Muscle layer of duodenum (tissue), 2 donors: ENCODE measurements at regions not wholly inside any gene's neighbourhood (a gene's known extent, or its start where the extent isn't known, plus 50 kb on each side); places are given as distances from the start of the nearest gene placed in this dataset.

Source experiments
- H3K27ac ChIP-seq: one replicate; pipeline ENCODE4 v1.7.0; 2013; ENCODE audit warnings: mild to moderate bottlenecking, low read length
- H3K27me3 ChIP-seq: one replicate; pipeline ENCODE4 v1.7.0; 2013; ENCODE audit warnings: low read depth, mild to moderate bottlenecking, control low read depth, low read length
- H3K36me3 ChIP-seq, 2 donors: one replicate each; pipeline ENCODE4 v1.7.0; 2013; ENCODE audit warnings: low read length in 2 of 2, control low read depth in 1 of 2, mild to moderate bottlenecking in 1 of 2; ENCODE audit not compliant: insufficient read depth in 2 of 2, control insufficient read depth in 1 of 2
- H3K4me1 ChIP-seq, 2 donors: one replicate each; pipeline ENCODE4 v1.7.0; 2013; ENCODE audit warnings: low read length in 2 of 2, mild to moderate bottlenecking in 2 of 2, control low read depth in 1 of 2, moderate library complexity in 1 of 2; ENCODE audit not compliant: insufficient read depth in 2 of 2, control insufficient read depth in 1 of 2
- H3K4me3 ChIP-seq, 2 donors: one replicate each; pipeline ENCODE4 v1.7.0; 2013; ENCODE audit warnings: low read length in 2 of 2, low read depth in 1 of 2, mild to moderate bottlenecking in 1 of 2
- H3K9me3 ChIP-seq, 2 donors: one replicate each; pipeline ENCODE4 v1.7.0; 2013; ENCODE audit warnings: low read length in 2 of 2, control low read depth in 1 of 2, mild to moderate bottlenecking in 1 of 2; ENCODE audit not compliant: control insufficient read depth in 1 of 2
- donor health status: healthy.

- Histone ChIP-seq H3K27me3 (peaks cover 9% of the 10 kb centered on the region), H3K27ac (no peak overlapping the region), H3K9me3 (no peaks in the 10 kb centered on the region), H3K4me3 (no peak overlapping the region), H3K36me3 (no peaks in the 10 kb centered on the region), H3K4me1 (peaks cover 0 to 3% of the 10 kb centered on the region in 2 donors)
Measured at GRCh38 chr16:86878236-86879080, 300.1 kb downstream of the FOXL1 start.

- peaks cover 9% of the 10 kb centered on the region for H3K27me3 ChIP-seq
- peaks cover 0 to 3% of the 10 kb centered on the region in 2 donors for H3K4me1 ChIP-seq
- H3K36me3 ChIP-seq, result no peaks in the 10 kb centered on the region
- H3K27ac ChIP-seq, result no peak overlapping the region
- no peaks in the 10 kb centered on the region for H3K9me3 ChIP-seq
- no peak overlapping the region for H3K4me3 ChIP-seq
Measured at GRCh38 chr16:86879268-86879667, 300.9 kb downstream of the FOXL1 start.

- Histone ChIP-seq H3K27me3 (peaks cover 9% of the 10 kb centered on the region), H3K4me3 (no peak overlapping the region), H3K27ac (no peak overlapping the region), H3K36me3 (no peaks in the 10 kb centered on the region), H3K9me3 (no peaks in the 10 kb centered on the region), H3K4me1 (peaks cover 0 to 3% of the 10 kb centered on the region in 2 donors)
Measured at GRCh38 chr16:86880316-86881117, 302.2 kb downstream of the FOXL1 start.

- Histone ChIP-seq H3K4me3 (no peak overlapping the region), H3K9me3 (no peaks in the 10 kb centered on the region), H3K27ac (no peak overlapping the region), H3K36me3 (no peaks in the 10 kb centered on the region), H3K27me3 (peaks cover 9% of the 10 kb centered on the region), H3K4me1 (peaks cover 0 to 3% of the 10 kb centered on the region in 2 donors)
Measured at GRCh38 chr16:86881118-86881510, 302.8 kb downstream of the FOXL1 start.

GRCh38 chr16:86881861-86882273 lies 303.5 kb downstream of the FOXL1 start:
- H3K27ac ChIP-seq, result no peak overlapping the region
- peaks cover 9% of the 10 kb centered on the region for H3K27me3 ChIP-seq

GRCh38 chr16:86882586-86883280 lies 304.4 kb downstream of the FOXL1 start:
- Histone ChIP-seq H3K36me3 (no peaks in the 10 kb centered on the region), H3K27me3 (peaks cover 9% of the 10 kb centered on the region), H3K4me1 (peaks cover 0 to 3% of the 10 kb centered on the region in 2 donors), H3K9me3 (no peaks in the 10 kb centered on the region), H3K4me3 (no peak overlapping the region), H3K27ac (no peak overlapping the region)

More at GRCh38 chr16:86881861-86882273, 303.5 kb downstream of the FOXL1 start:
- peaks cover 0 to 3% of the 10 kb centered on the region in 2 donors for H3K4me1 ChIP-seq
- H3K36me3 ChIP-seq, result no peaks in the 10 kb centered on the region
- no peaks in the 10 kb centered on the region for H3K9me3 ChIP-seq
- H3K4me3 ChIP-seq, result no peak overlapping the region

- no peak overlapping the region for H3K27ac ChIP-seq
- H3K36me3 ChIP-seq, result no peaks in the 10 kb centered on the region
- H3K27me3 ChIP-seq, result peaks cover 4% of the 10 kb centered on the region
- H3K4me3 ChIP-seq, result no peak overlapping the region
- H3K4me1 ChIP-seq, result peaks cover 0 to 3% of the 10 kb centered on the region in 2 donors
- H3K9me3 ChIP-seq, result no peaks in the 10 kb centered on the region
Measured at GRCh38 chr16:86883583-86884389, 305.4 kb downstream of the FOXL1 start.

- Histone ChIP-seq H3K36me3 (no peaks in the 10 kb centered on the region), H3K27ac (no peak overlapping the region), H3K4me3 (no peak overlapping the region), H3K4me1 (peaks cover 0 to 3% of the 10 kb centered on the region in 2 donors), H3K9me3 (no peaks in the 10 kb centered on the region), H3K27me3 (no peaks in the 10 kb centered on the region)
Measured at GRCh38 chr16:86884390-86884650, 306.0 kb downstream of the FOXL1 start.

- Histone ChIP-seq H3K4me1 (peaks cover 0 to 3% of the 10 kb centered on the region in 2 donors), H3K36me3 (no peaks in the 10 kb centered on the region), H3K27ac (no peak overlapping the region), H3K9me3 (no peaks in the 10 kb centered on the region), H3K27me3 (no peaks in the 10 kb centered on the region), H3K4me3 (no peak overlapping the region)
Measured at GRCh38 chr16:86885139-86885538, 306.8 kb downstream of the FOXL1 start.

GRCh38 chr16:86886651-86887050 lies 308.3 kb downstream of the FOXL1 start:
- Histone ChIP-seq H3K4me1 (peaks cover 0 to 3% of the 10 kb centered on the region in 2 donors), H3K27me3 (no peaks in the 10 kb centered on the region), H3K9me3 (no peaks in the 10 kb centered on the region), H3K27ac (no peak overlapping the region), H3K4me3 (no peak overlapping the region), H3K36me3 (no peaks in the 10 kb centered on the region)
